GM12878 (cell line): ENCODE measurements at regions not wholly inside any gene's neighbourhood (a gene's known extent, or its start where the extent isn't known, plus 50 kb on each side); places are given as distances from the start of the nearest gene placed in this dataset.

ENCODE experiments used
- CHD2 ChIP-seq: IDR thresholded peaks from 2 replicates; pipeline ENCODE4 v1.6.1; 2011; ENCODE audit warnings: low read depth, low read length, improper control_type of control experiment, borderline replicate concordance
- CHD4 ChIP-seq: fragments of 200-600 bp; sonication (generic); IDR thresholded peaks from 2 replicates; pipeline ENCODE4 v1.6.1; 2016; ENCODE audit warnings: mild to moderate bottlenecking
- CREB1 ChIP-seq: IDR thresholded peaks from 2 replicates; pipeline ENCODE4 v1.6.1; 2012; ENCODE audit warnings: low read depth, mild to moderate bottlenecking, inconsistent platforms
- EZH2 ChIP-seq: IDR thresholded peaks from 2 replicates; pipeline ENCODE4 v1.6.1; 2012; ENCODE audit warnings: low read depth, mild to moderate bottlenecking, control low read depth, inconsistent platforms, low read length, borderline replicate concordance; ENCODE audit not compliant: control insufficient read depth
- FOS ChIP-seq: IDR thresholded peaks from 3 replicates; pipeline ENCODE4 v1.6.1; 2011; ENCODE audit warnings: borderline replicate concordance; ENCODE audit not compliant: insufficient read length; ENCODE audit errors: extremely low read depth
- POLR2A ChIP-seq: IDR thresholded peaks from 2 replicates; pipeline ENCODE4 v1.6.1; 2011; ENCODE audit warnings: low read depth, mild to moderate bottlenecking, low read length
- POLR2AphosphoS5 ChIP-seq: IDR thresholded peaks from 2 replicates; pipeline ENCODE4 v1.6.1; 2011; ENCODE audit warnings: mild to moderate bottlenecking, low read length, inconsistent platforms
- STAT3 ChIP-seq: IDR thresholded peaks from 2 replicates; pipeline ENCODE4 v1.6.1; 2011; ENCODE audit warnings: low read depth, low read length, improper control_type of control experiment
- ZNF274 ChIP-seq: IDR thresholded peaks from one replicate; pipeline ENCODE4 v1.8.0; 2011; ENCODE audit not compliant: insufficient read length, insufficient read depth
- ZSCAN29 ChIP-seq: fragments of 450-650 bp; IDR thresholded peaks from 2 replicates; pipeline ENCODE4 v1.6.1; 2017; ENCODE audit warnings: mild to moderate bottlenecking, moderate library complexity
- TF ChIP-seq, protein P1 (sequence below), 3 experiments: IDR thresholded peaks in 2 of 3; conservative IDR thresholded peaks in 1 of 3; 2 replicates each; pipeline ENCODE4 v1.5.1; 2011; ENCODE audit warnings: low read depth in 3 of 3, low read length in 3 of 3, mild to moderate bottlenecking in 3 of 3, control low read depth in 2 of 3, moderate library complexity in 2 of 3, inconsistent platforms in 1 of 3, mixed read lengths in 1 of 3; ENCODE audit not compliant: control insufficient read depth in 2 of 3, insufficient read depth in 1 of 3; ENCODE audit errors: extremely low read depth in 1 of 3
- TF ChIP-seq, protein P2 (sequence below): IDR thresholded peaks from 2 replicates; pipeline ENCODE4 v1.6.1; 2012; ENCODE audit warnings: low read length, inconsistent platforms
- TF ChIP-seq, protein P3 (sequence below): fragments of 450-650 bp; conservative IDR thresholded peaks from 2 replicates; pipeline ENCODE4 v1.6.1; 2017; ENCODE audit warnings: mild to moderate bottlenecking, moderate library complexity
- TF ChIP-seq, protein P4 (sequence below): IDR thresholded peaks from 2 replicates; pipeline ENCODE4 v1.6.1; 2011; ENCODE audit warnings: mild to moderate bottlenecking, low read depth, low read length, moderate library complexity; ENCODE audit not compliant: insufficient replicate concordance

DNA sequence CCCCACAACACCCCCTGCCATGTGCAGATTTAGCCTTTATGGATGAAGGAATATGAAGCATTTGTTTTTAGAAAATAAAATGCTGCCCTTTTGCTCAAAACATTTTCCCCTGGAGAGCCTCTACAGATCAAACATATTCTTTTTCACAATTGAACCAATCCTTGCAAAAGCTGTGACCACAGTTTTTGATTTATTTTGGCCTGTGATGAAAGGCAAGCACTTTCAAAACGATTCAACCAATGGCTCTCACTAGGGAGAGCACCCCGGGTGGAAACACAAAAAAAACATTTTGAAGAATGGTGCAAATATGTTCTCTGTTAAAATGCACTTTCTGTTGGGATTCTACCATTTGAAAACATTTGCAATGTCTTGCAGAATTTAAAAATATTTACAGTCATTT lies 476.0 kb upstream of the ONECUT1 start:
- TF ChIP-seq ZNF274 (no peak), ZSCAN29 (no peak), FOS (no peak), CREB1 (no peak), CHD2 (no peak), POLR2AphosphoS5 (no peak), EZH2 (no peak), POLR2A (no peak), STAT3 (no peak), CHD4 (no peak)
- TF ChIP-seq, protein P1, sequence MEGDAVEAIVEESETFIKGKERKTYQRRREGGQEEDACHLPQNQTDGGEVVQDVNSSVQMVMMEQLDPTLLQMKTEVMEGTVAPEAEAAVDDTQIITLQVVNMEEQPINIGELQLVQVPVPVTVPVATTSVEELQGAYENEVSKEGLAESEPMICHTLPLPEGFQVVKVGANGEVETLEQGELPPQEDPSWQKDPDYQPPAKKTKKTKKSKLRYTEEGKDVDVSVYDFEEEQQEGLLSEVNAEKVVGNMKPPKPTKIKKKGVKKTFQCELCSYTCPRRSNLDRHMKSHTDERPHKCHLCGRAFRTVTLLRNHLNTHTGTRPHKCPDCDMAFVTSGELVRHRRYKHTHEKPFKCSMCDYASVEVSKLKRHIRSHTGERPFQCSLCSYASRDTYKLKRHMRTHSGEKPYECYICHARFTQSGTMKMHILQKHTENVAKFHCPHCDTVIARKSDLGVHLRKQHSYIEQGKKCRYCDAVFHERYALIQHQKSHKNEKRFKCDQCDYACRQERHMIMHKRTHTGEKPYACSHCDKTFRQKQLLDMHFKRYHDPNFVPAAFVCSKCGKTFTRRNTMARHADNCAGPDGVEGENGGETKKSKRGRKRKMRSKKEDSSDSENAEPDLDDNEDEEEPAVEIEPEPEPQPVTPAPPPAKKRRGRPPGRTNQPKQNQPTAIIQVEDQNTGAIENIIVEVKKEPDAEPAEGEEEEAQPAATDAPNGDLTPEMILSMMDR (IDR thresholded peaks at IDR 0.05 in 2 of 3, conservative IDR thresholded peaks at IDR 0.05 in 1 of 3; ENCODE audit: control insufficient read depth in 2 of 3, extremely low read depth in 1 of 3, insufficient read depth in 1 of 3, low read depth in 3 of 3, low read length in 3 of 3) = no peak
- TF ChIP-seq, protein P2, sequence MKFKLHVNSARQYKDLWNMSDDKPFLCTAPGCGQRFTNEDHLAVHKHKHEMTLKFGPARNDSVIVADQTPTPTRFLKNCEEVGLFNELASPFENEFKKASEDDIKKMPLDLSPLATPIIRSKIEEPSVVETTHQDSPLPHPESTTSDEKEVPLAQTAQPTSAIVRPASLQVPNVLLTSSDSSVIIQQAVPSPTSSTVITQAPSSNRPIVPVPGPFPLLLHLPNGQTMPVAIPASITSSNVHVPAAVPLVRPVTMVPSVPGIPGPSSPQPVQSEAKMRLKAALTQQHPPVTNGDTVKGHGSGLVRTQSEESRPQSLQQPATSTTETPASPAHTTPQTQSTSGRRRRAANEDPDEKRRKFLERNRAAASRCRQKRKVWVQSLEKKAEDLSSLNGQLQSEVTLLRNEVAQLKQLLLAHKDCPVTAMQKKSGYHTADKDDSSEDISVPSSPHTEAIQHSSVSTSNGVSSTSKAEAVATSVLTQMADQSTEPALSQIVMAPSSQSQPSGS = no peak
- TF ChIP-seq, protein P3, sequence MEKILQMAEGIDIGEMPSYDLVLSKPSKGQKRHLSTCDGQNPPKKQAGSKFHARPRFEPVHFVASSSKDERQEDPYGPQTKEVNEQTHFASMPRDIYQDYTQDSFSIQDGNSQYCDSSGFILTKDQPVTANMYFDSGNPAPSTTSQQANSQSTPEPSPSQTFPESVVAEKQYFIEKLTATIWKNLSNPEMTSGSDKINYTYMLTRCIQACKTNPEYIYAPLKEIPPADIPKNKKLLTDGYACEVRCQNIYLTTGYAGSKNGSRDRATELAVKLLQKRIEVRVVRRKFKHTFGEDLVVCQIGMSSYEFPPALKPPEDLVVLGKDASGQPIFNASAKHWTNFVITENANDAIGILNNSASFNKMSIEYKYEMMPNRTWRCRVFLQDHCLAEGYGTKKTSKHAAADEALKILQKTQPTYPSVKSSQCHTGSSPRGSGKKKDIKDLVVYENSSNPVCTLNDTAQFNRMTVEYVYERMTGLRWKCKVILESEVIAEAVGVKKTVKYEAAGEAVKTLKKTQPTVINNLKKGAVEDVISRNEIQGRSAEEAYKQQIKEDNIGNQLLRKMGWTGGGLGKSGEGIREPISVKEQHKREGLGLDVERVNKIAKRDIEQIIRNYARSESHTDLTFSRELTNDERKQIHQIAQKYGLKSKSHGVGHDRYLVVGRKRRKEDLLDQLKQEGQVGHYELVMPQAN = no peak
- TF ChIP-seq, protein P4, sequence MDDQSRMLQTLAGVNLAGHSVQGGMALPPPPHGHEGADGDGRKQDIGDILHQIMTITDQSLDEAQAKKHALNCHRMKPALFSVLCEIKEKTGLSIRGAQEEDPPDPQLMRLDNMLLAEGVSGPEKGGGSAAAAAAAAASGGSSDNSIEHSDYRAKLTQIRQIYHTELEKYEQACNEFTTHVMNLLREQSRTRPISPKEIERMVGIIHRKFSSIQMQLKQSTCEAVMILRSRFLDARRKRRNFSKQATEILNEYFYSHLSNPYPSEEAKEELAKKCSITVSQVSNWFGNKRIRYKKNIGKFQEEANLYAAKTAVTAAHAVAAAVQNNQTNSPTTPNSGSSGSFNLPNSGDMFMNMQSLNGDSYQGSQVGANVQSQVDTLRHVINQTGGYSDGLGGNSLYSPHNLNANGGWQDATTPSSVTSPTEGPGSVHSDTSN = no peak
